Spleen (tissue), 11 donors: ENCODE measurements at regions not wholly inside any gene's neighbourhood (a gene's known extent, or its start where the extent isn't known, plus 50 kb on each side); places are given as distances from the start of the nearest gene placed in this dataset.

ENCODE experiments used
- DNase-seq: peaks from one replicate; pipeline ENCODE4 v3.0.0-alpha.2; 2020
- H3K27ac ChIP-seq, 8 donors: fragments of 200-600 bp; sonication (generic) in 7 of 8; 1 replicate in 4 of 8; 2 replicates in 4 of 8; pipeline versions ENCODE4 v1.5.0 to v1.8.0; 2016 to 2021; ENCODE audit warnings: inconsistent platforms in 4 of 8, mild to moderate bottlenecking in 4 of 8, moderate library complexity in 1 of 8
- H3K27me3 ChIP-seq, 7 donors: fragments of 200-600 bp; sonication (generic) in 6 of 7; replicated peaks in 1 of 7; 1 replicate in 4 of 7; 2 replicates in 3 of 7; pipeline versions ENCODE4 v1.5.0 to v1.8.0; 2016 to 2021; ENCODE audit warnings: inconsistent platforms in 3 of 7, mild to moderate bottlenecking in 1 of 7
- H3K36me3 ChIP-seq, 6 donors: fragments of 200-600 bp; sonication (generic) in 5 of 6; 1 replicate in 4 of 6; 2 replicates in 2 of 6; pipeline versions ENCODE4 v1.5.0 to v1.8.0; 2016 to 2021; ENCODE audit warnings: inconsistent platforms in 2 of 6
- H3K4me1 ChIP-seq, 6 donors: fragments of 200-600 bp; sonication (generic) in 5 of 6; 1 replicate in 3 of 6; 2 replicates in 3 of 6; pipeline versions ENCODE4 v1.5.0 to v1.8.0; 2016 to 2021; ENCODE audit warnings: inconsistent platforms in 3 of 6
- H3K4me3 ChIP-seq, 8 donors: fragments of 200-600 bp; sonication (generic) in 7 of 8; 1 replicate in 4 of 8; 2 replicates in 4 of 8; pipeline versions ENCODE4 v1.5.0 to v1.8.0; 2016 to 2021; ENCODE audit warnings: inconsistent platforms in 4 of 8, mild to moderate bottlenecking in 4 of 8, moderate library complexity in 2 of 8
- H3K9me3 ChIP-seq, 8 donors: fragments of 200-600 bp; sonication (generic) in 7 of 8; 1 replicate in 4 of 8; 2 replicates in 4 of 8; pipeline versions ENCODE4 v1.5.0 to v1.8.0; 2016 to 2021; ENCODE audit warnings: inconsistent platforms in 4 of 8
- POLR2A ChIP-seq, 3 donors: fragments of 450-650 bp; IDR thresholded peaks; one replicate each; pipeline ENCODE4 v1.5.1; 2017; ENCODE audit warnings: antibody characterized with exemption in 3 of 3, mild to moderate bottlenecking in 1 of 3
- POLR2AphosphoS5 ChIP-seq, 3 donors: sonication (generic); formaldehyde crosslinking; IDR thresholded peaks; one replicate each; pipeline ENCODE4 v1.5.1; 2017; ENCODE audit warnings: antibody characterized with exemption in 3 of 3
- WGBS, 5 donors: extraction: QIAGEN DNeasy Blood & Tissue Kit in 3 of 5; methylation state at CpG; one replicate each; pipeline versions ENCODE4 v1.1.5 to v1.1.7; 2013 to 2018; 5-methylcytosine and 5-hydroxymethylcytosine counted together
- intact Hi-C: fragments of 100-400 bp; cut with DNase I; formaldehyde crosslinking; loops from one replicate; pipeline ENCODE4 v1.15.0; 2023; ENCODE audit warnings: low total_unique reads
- TF ChIP-seq, protein P1 (sequence below), 11 experiments: fragments of 200-600 bp in 7 of 11; fragments of 450-650 bp in 4 of 11; sonication (generic) in 4 of 11; IDR thresholded peaks in 8 of 11; conservative IDR thresholded peaks in 3 of 11; 1 replicate in 7 of 11; 2 replicates in 4 of 11; pipeline versions ENCODE4 v1.4.0 to v1.8.0; 2016 to 2021; ENCODE audit warnings: antibody characterized with exemption in 11 of 11, inconsistent platforms in 4 of 11, mild to moderate bottlenecking in 1 of 11
- donor health status: healthy with polysubstance abuse.
- donor health status: DM: no; HTN: no; CAD: no; lungs with moderate emphysema.
- donor health status: DM: no; HTN: no; CAD: no.
- donor health status: Bipolar disorder and iron deficiency.
- donor health status: healthy.
- donor health status: DM: no; HTN: no; CAD: no.
- donor health status: DM: yes; HTN: yes; CAD: no.

DNA sequence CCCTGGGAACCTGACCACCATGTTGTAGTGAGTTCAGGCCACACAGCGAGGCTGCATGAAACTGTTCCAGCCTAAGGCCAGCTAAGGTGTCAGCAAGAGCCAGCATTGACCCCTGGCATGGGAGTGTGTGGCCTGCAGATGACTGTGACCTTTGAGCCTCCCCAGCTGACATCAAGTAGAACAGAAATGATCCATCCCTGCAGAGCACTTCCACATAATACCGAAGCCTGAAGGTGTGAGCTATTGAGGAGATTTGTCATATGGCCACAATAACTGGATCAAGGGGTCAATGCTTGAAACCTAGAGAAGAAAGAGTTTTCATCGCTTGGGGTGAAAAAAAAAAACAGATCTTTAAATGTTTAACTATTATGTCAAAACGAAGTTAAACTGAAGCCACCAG, 207.3 kb upstream of the SOX11 start:
- 74 to 87% (median 84%) methylated on average over 4 of the region's 4 CpGs for WGBS, 5 donors
- peaks cover 0 to 6% (median 0%) of the 10 kb centered on the region in 7 donors for H3K27me3 ChIP-seq
- H3K36me3 ChIP-seq = no peaks in the 10 kb centered on the region
- no peak overlapping the region for H3K4me3 ChIP-seq
- H3K27ac ChIP-seq = no peak overlapping the region
- H3K4me1 ChIP-seq = no peaks in the 10 kb centered on the region
- intact Hi-C loops = no loop called here
- no peak for DNase-seq
- TF ChIP-seq POLR2A (IDR thresholded peaks at IDR 0.05) (no peak), POLR2AphosphoS5 (IDR thresholded peaks at IDR 0.05) (no peak)
- TF ChIP-seq, protein P1, sequence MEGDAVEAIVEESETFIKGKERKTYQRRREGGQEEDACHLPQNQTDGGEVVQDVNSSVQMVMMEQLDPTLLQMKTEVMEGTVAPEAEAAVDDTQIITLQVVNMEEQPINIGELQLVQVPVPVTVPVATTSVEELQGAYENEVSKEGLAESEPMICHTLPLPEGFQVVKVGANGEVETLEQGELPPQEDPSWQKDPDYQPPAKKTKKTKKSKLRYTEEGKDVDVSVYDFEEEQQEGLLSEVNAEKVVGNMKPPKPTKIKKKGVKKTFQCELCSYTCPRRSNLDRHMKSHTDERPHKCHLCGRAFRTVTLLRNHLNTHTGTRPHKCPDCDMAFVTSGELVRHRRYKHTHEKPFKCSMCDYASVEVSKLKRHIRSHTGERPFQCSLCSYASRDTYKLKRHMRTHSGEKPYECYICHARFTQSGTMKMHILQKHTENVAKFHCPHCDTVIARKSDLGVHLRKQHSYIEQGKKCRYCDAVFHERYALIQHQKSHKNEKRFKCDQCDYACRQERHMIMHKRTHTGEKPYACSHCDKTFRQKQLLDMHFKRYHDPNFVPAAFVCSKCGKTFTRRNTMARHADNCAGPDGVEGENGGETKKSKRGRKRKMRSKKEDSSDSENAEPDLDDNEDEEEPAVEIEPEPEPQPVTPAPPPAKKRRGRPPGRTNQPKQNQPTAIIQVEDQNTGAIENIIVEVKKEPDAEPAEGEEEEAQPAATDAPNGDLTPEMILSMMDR (IDR thresholded peaks at IDR 0.05 in 8 of 11, conservative IDR thresholded peaks at IDR 0.05 in 3 of 11) = no peak
- H3K9me3 ChIP-seq = no peaks in the 10 kb centered on the region

DNA sequence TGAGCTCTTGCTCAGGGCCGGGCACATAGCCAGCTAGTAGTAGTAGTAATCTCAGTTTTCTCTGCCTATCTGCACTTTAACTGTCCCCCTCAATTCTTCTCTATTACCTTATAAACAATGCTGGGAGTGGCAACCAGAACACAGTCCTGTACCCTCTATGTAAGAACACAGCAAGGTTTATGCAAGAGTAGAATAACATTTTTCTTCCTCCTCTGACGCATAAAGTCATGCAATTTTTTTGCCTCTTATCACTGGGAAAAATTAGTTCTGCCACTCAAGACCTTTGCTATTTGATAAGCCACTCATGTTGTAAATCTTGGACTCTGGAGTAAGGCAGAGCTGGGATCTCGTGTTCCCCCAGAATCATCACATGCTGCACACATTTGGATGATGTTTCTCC, 200.7 kb upstream of the SOX11 start:
- no peak for TF ChIP-seq POLR2A (IDR thresholded peaks at IDR 0.05)
- TF ChIP-seq POLR2AphosphoS5 (IDR thresholded peaks at IDR 0.05) = no peak
- TF ChIP-seq, protein P1 (IDR thresholded peaks at IDR 0.05 in 8 of 11, conservative IDR thresholded peaks at IDR 0.05 in 3 of 11) = no peak
- Histone ChIP-seq H3K36me3 (no peaks in the 10 kb centered on the region), H3K27ac (no peak overlapping the region), H3K27me3 (no peaks in the 10 kb centered on the region), H3K4me1 (no peaks in the 10 kb centered on the region), H3K4me3 (no peak overlapping the region), H3K9me3 (no peaks in the 10 kb centered on the region)
- intact Hi-C loops = no loop called here
- DNase-seq = no peak
- WGBS, 5 donors = 72 to 81% (median 77%) methylated on average over 3 of the region's 3 CpGs

- 85 to 90% (median 88%) methylated on average over 14 to 17 of the region's 17 CpGs for WGBS, 5 donors
- Histone ChIP-seq H3K9me3 (no peaks in the 10 kb centered on the region), H3K4me3 (no peak overlapping the region), H3K4me1 (no peaks in the 10 kb centered on the region), H3K27ac (no peak overlapping the region), H3K27me3 (no peaks in the 10 kb centered on the region), H3K36me3 (no peaks in the 10 kb centered on the region)
- no peak for DNase-seq
- intact Hi-C loops = no loop called here
- TF ChIP-seq POLR2A (IDR thresholded peaks at IDR 0.05) (no peak), POLR2AphosphoS5 (IDR thresholded peaks at IDR 0.05) (no peak)
- TF ChIP-seq, protein P1 (IDR thresholded peaks at IDR 0.05 in 8 of 11, conservative IDR thresholded peaks at IDR 0.05 in 3 of 11) = no peak
These were observed 198.9 kb upstream of the SOX11 start for GRCh38 chr2:5493256-5493655.

GRCh38 chr2:5494212-5494611, 198.0 kb upstream of the SOX11 start:
- H3K4me1 ChIP-seq = no peaks in the 10 kb centered on the region
- no peaks in the 10 kb centered on the region for H3K36me3 ChIP-seq
- WGBS, 5 donors = 88 to 95% (median 91%) methylated on average over 8 of the region's 8 CpGs
- H3K27ac ChIP-seq = no peak overlapping the region
- no peaks in the 10 kb centered on the region for H3K27me3 ChIP-seq
- H3K4me3 ChIP-seq = no peak overlapping the region
- intact Hi-C loops = no loop called here
- TF ChIP-seq POLR2A (IDR thresholded peaks at IDR 0.05) = no peak
- TF ChIP-seq, protein P1 (IDR thresholded peaks at IDR 0.05 in 8 of 11, conservative IDR thresholded peaks at IDR 0.05 in 3 of 11) = no peak
- TF ChIP-seq POLR2AphosphoS5 (IDR thresholded peaks at IDR 0.05) = no peak
- no peak for DNase-seq
- H3K9me3 ChIP-seq = no peaks in the 10 kb centered on the region
